Calu3 (cell line): ENCODE measurements at regions not wholly inside any gene's neighbourhood (a gene's known extent, or its start where the extent isn't known, plus 50 kb on each side); places are given as distances from the start of the nearest gene placed in this dataset.
A peak's percentile ranks its signal among the peaks of the same experiment; 100 is the strongest.

Experiments
- BruUV-seq: library from RNA; stranded (reverse); fragments of 400-500 nt; replicated peaks from 2 replicates; lab custom pipeline; 2021; lab: Mats Ljungman, UMichigan
- CTCF ChIA-PET: fragments of 300-600 bp; sonication (Branson Sonifier 250); formaldehyde crosslinking; loops from one replicate; lab custom pipeline; 2022; ENCODE audit warnings: antibody characterized with exemption; lab: Charles Lee
- DNase-seq: peaks from one replicate; pipeline ENCODE4 v3.0.0; 2022
- H3K27ac Mint-ChIP-seq: one replicate; pipeline ENCODE4 v1.8.0; 2022; ENCODE audit warnings: mixed read lengths; ENCODE audit not compliant: unreplicated experiment
- H3K27me3 Mint-ChIP-seq: one replicate; pipeline ENCODE4 v1.8.0; 2022; ENCODE audit warnings: mixed read lengths; ENCODE audit not compliant: unreplicated experiment
- H3K36me3 Mint-ChIP-seq: one replicate; pipeline ENCODE4 v1.8.0; 2022; ENCODE audit warnings: mild to moderate bottlenecking, moderate library complexity, mixed read lengths; ENCODE audit not compliant: insufficient read depth, unreplicated experiment
- H3K4me1 Mint-ChIP-seq: one replicate; pipeline ENCODE4 v1.8.0; 2022; ENCODE audit warnings: mild to moderate bottlenecking, low read depth, mixed read lengths; ENCODE audit not compliant: unreplicated experiment
- H3K4me3 Mint-ChIP-seq: one replicate; pipeline ENCODE4 v1.8.0; 2022; ENCODE audit warnings: mild to moderate bottlenecking, low read depth, moderate library complexity, mixed read lengths; ENCODE audit not compliant: unreplicated experiment
- H3K9me3 Mint-ChIP-seq: one replicate; pipeline ENCODE4 v1.8.0; 2022; ENCODE audit warnings: low read depth, mixed read lengths; ENCODE audit not compliant: unreplicated experiment
- CTCF ChIP-seq: fragments of 200-600 bp; IDR thresholded peaks from one replicate; pipeline ENCODE4 v1.8.0; 2022; ENCODE audit warnings: antibody characterized with exemption; ENCODE audit not compliant: unreplicated experiment
- intact Hi-C: fragments of 100-400 bp; cut with micrococcal nuclease; formaldehyde crosslinking; loops from one replicate; pipeline ENCODE4 v1.10.0; 2022; ENCODE audit not compliant: unreplicated experiment

- CTCF ChIA-PET, result no interaction called here
- TF ChIP-seq CTCF, result no peak
- no peak for DNase-seq
- Mint-ChIP-seq H3K9me3 (peaks cover 17% of the 10 kb centered on the region), H3K4me3 (no peak overlapping the region), H3K27me3 (no peaks in the 10 kb centered on the region), H3K4me1 (peaks cover 18% of the 10 kb centered on the region), H3K36me3 (no peaks in the 10 kb centered on the region), H3K27ac (peak overlapping the region; percentile 46)
- no TSS peak for BruUV-seq
- intact Hi-C loops, result no loop called here
Measured at GRCh38 chr7:41059796-41060195, 643.1 kb downstream of the INHBA start.

- Mint-ChIP-seq H3K4me1 (peaks cover 17% of the 10 kb centered on the region), H3K36me3 (no peaks in the 10 kb centered on the region), H3K27ac (peak overlapping the region; percentile 46), H3K27me3 (no peaks in the 10 kb centered on the region), H3K9me3 (peaks cover 19% of the 10 kb centered on the region), H3K4me3 (no peak overlapping the region)
- intact Hi-C loops, result no loop called here
- peak; percentile 24 for DNase-seq
- no peak for TF ChIP-seq CTCF
- BruUV-seq, result no TSS peak
- CTCF ChIA-PET, result interaction anchor here (1.1 kb wide), 1 partner anchor 11 kb away, joined by 3 read pairs; no protein-coding TSS in a partner anchor
Measured at GRCh38 chr7:41058986-41059741, 643.7 kb downstream of the INHBA start.

GRCh38 chr7:41054960-41055661 lies 647.8 kb downstream of the INHBA start:
- no TSS peak for BruUV-seq
- no peaks in the 10 kb centered on the region for H3K27me3 Mint-ChIP-seq
- H3K4me1 Mint-ChIP-seq, result peaks cover 15% of the 10 kb centered on the region
- DNase-seq, result no peak
- CTCF ChIA-PET, result interaction anchor here (0.7 kb wide), 1 partner anchor 434 kb away, joined by 3 read pairs; no protein-coding TSS in a partner anchor
- H3K27ac Mint-ChIP-seq, result no peak overlapping the region
- intact Hi-C loops, result no loop called here
- H3K9me3 Mint-ChIP-seq, result peaks cover 23% of the 10 kb centered on the region
- no peak for TF ChIP-seq CTCF
- H3K4me3 Mint-ChIP-seq, result no peak overlapping the region
- H3K36me3 Mint-ChIP-seq, result no peaks in the 10 kb centered on the region

GRCh38 chr7:41053820-41054219 lies 649.1 kb downstream of the INHBA start:
- intact Hi-C loops, result no loop called here
- peaks cover 23% of the 10 kb centered on the region for H3K9me3 Mint-ChIP-seq
- no peak for DNase-seq
- no TSS peak for BruUV-seq
- no peak for TF ChIP-seq CTCF
- no peaks in the 10 kb centered on the region for H3K27me3 Mint-ChIP-seq
- H3K27ac Mint-ChIP-seq, result no peak overlapping the region
- no peak overlapping the region for H3K4me3 Mint-ChIP-seq
- H3K36me3 Mint-ChIP-seq, result no peaks in the 10 kb centered on the region
- CTCF ChIA-PET, result interaction anchor here (0.7 kb wide), 1 partner anchor 30 kb away, joined by 3 read pairs; no protein-coding TSS in a partner anchor
- H3K4me1 Mint-ChIP-seq, result peaks cover 8% of the 10 kb centered on the region
